B cell (primary cell): ENCODE measurements at regions not wholly inside any gene's neighbourhood (a gene's known extent, or its start where the extent isn't known, plus 50 kb on each side); places are given as distances from the start of the nearest gene placed in this dataset.

Experiments used
- ATAC-seq: fragments of 200-7000 bp; cut with Tn5 transposase; one replicate; pipeline ENCODE4 v1.10.0; 2021; ENCODE audit warnings: low read depth, mild to moderate bottlenecking, moderate number of reproducible peaks, moderate library complexity
- CTCF ChIA-PET: fragments of 350-600 bp; sonication (Branson Sonifier 250); formaldehyde crosslinking; loops from one replicate; lab custom pipeline; 2021; ENCODE audit warnings: antibody characterized with exemption, inconsistent platforms; lab: Charles Lee
- POLR2A ChIA-PET: fragments of 350-600 bp; sonication (Branson Sonifier 250); formaldehyde crosslinking; loops from one replicate; lab custom pipeline; 2021; ENCODE audit warnings: antibody characterized with exemption; lab: Charles Lee
- DNase-seq: peaks from one replicate; pipeline ENCODE4 v3.0.0; 2013
- H2AFZ ChIP-seq: 2 replicates; pipeline ENCODE4 v1.6.1; 2012; ENCODE audit warnings: mild to moderate bottlenecking, low read depth, low read length; ENCODE audit not compliant: insufficient read depth, poor library complexity, severe bottlenecking
- H3K27ac ChIP-seq, 2 donors: 1 replicate in 1 of 2; 2 replicates in 1 of 2; pipeline ENCODE4 v1.5.1; 2012 to 2013; ENCODE audit warnings: low read length in 2 of 2, mild to moderate bottlenecking in 2 of 2, moderate library complexity in 1 of 2
- H3K27me3 ChIP-seq, 4 experiments: fragments of 200-600 bp in 1 of 4; sonication (generic) in 1 of 4; replicated peaks in 1 of 4; 1 replicate in 2 of 4; 2 replicates in 2 of 4; pipeline versions ENCODE4 v1.6.1 to v1.7.0; 2013 to 2016; ENCODE audit warnings: low read length in 3 of 4, mild to moderate bottlenecking in 2 of 4, mixed read lengths in 1 of 4, moderate library complexity in 1 of 4; ENCODE audit not compliant: insufficient read depth in 4 of 4, control insufficient read depth in 3 of 4; ENCODE audit errors: control extremely low read depth in 1 of 4
- H3K36me3 ChIP-seq, 2 experiments: replicated peaks in 1 of 2; 1 replicate in 1 of 2; 2 replicates in 1 of 2; pipeline versions ENCODE4 v1.6.1 to v1.7.1; 2013; ENCODE audit warnings: low read length in 1 of 2; ENCODE audit not compliant: insufficient read depth in 2 of 2, control insufficient read depth in 1 of 2; ENCODE audit errors: control extremely low read depth in 1 of 2, extremely low read depth in 1 of 2
- H3K4me1 ChIP-seq, 2 donors: fragments of 200-600 bp in 1 of 2; sonication (generic) in 1 of 2; 1 replicate in 1 of 2; 2 replicates in 1 of 2; pipeline versions ENCODE4 v1.5.1 to v1.6.1; 2013 to 2017; ENCODE audit warnings: low read length in 2 of 2; ENCODE audit not compliant: control insufficient read depth in 2 of 2, insufficient read depth in 2 of 2
- H3K4me2 ChIP-seq: replicated peaks from 2 replicates; pipeline ENCODE3; 2012; ENCODE audit warnings: mild to moderate bottlenecking, low read depth, low read length; ENCODE audit not compliant: poor library complexity, severe bottlenecking
- H3K4me3 ChIP-seq, 5 experiments: fragments of 200-600 bp in 1 of 5; sonication (generic) in 1 of 5; 1 replicate in 3 of 5; 2 replicates in 2 of 5; pipeline versions ENCODE4 v1.5.1 to v1.7.0; 2011 to 2016; ENCODE audit warnings: low read length in 4 of 5, mild to moderate bottlenecking in 4 of 5, low read depth in 2 of 5, control low read depth in 1 of 5, moderate library complexity in 1 of 5; ENCODE audit not compliant: insufficient read depth in 1 of 5; ENCODE audit errors: control extremely low read depth in 1 of 5, extremely low read depth in 1 of 5
- H3K79me2 ChIP-seq: fragments of 200-600 bp; sonication (generic); one replicate; pipeline ENCODE4 v1.6.0; 2016; ENCODE audit warnings: low read length; ENCODE audit not compliant: control insufficient read depth, insufficient read depth
- H3K9ac ChIP-seq: fragments of 200-600 bp; sonication (generic); 2 replicates; pipeline ENCODE4 v1.6.1; 2017; ENCODE audit warnings: mild to moderate bottlenecking, low read length, moderate library complexity
- H3K9me3 ChIP-seq, 3 donors: one replicate each; pipeline versions ENCODE4 v1.6.1 to v1.7.1; 2013; ENCODE audit warnings: low read length in 2 of 3; ENCODE audit not compliant: control insufficient read depth in 2 of 3, insufficient read depth in 1 of 3; ENCODE audit errors: control extremely low read depth in 1 of 3
- H4K20me1 ChIP-seq: 2 replicates; pipeline ENCODE4 v1.6.0; 2012; ENCODE audit warnings: mild to moderate bottlenecking, low read length; ENCODE audit not compliant: insufficient read depth, control insufficient read depth, poor library complexity, severe bottlenecking
- H3K27ac Mint-ChIP-seq: one replicate; pipeline ENCODE4 v1.8.0; 2021; ENCODE audit warnings: mixed read lengths
- H3K27me3 Mint-ChIP-seq: one replicate; pipeline ENCODE4 v1.8.0; 2021; ENCODE audit warnings: mixed read lengths
- H3K4me1 Mint-ChIP-seq: one replicate; pipeline ENCODE4 v1.8.0; 2021; ENCODE audit warnings: mixed read lengths
- H3K4me3 Mint-ChIP-seq: one replicate; pipeline ENCODE4 v1.8.0; 2021; ENCODE audit warnings: mixed read lengths
- H3K9me3 Mint-ChIP-seq: one replicate; pipeline ENCODE4 v1.8.0; 2022; ENCODE audit warnings: mixed read lengths; ENCODE audit not compliant: insufficient read depth
- CTCF ChIP-seq: fragments of 200-600 bp; IDR thresholded peaks from one replicate; pipeline ENCODE4 v1.8.0; 2022; ENCODE audit warnings: antibody characterized with exemption, mild to moderate bottlenecking
- EZH2 ChIP-seq: IDR thresholded peaks from 2 replicates; pipeline ENCODE4 v1.6.1; 2012; ENCODE audit warnings: borderline replicate concordance, low read depth, mild to moderate bottlenecking, moderate library complexity, low read length; ENCODE audit not compliant: insufficient read depth, poor library complexity, severe bottlenecking
- WGBS: methylation state at CpG from one replicate; pipeline ENCODE4 v1.1.5; 2013; ENCODE audit warnings: missing lambda C conversion rate; ENCODE audit not compliant: insufficient coverage; 5-methylcytosine and 5-hydroxymethylcytosine counted together
- intact Hi-C: fragments of 100-400 bp; cut with micrococcal nuclease; formaldehyde crosslinking; loops from one replicate; pipeline ENCODE4 v1.10.0; 2022

DNA sequence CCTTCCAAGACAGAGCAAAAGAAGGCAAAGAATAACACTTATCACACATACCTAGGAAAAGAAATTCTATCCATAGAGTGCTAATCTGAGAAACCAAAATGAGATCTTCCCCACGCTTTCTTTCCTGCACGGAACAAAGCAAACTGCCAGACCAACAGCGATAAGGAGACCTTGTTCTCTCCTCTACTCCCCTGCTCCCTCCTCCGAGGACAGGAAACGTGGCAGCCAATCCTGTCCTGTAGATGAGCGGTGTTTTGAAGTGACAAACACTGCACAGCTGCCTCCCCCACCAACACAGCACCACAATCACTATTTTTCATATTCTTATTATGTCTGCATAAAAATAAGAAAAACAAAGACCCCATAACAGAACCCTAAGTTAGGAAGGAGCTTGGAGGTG, 113.9 kb upstream of the IRS2 start:
- H3K9me3 ChIP-seq = no peaks in the 10 kb centered on the region
- DNase-seq (no peak), ATAC-seq (no peak)
- H3K9me3 Mint-ChIP-seq = no peaks in the 10 kb centered on the region
- H3K4me1 Mint-ChIP-seq = no peaks in the 10 kb centered on the region
- no peak overlapping the region for H2AFZ ChIP-seq
- no peak overlapping the region for H3K4me3 Mint-ChIP-seq
- no peak overlapping the region for H3K9ac ChIP-seq
- H3K79me2 ChIP-seq = no peaks in the 10 kb centered on the region
- H3K36me3 ChIP-seq = no peaks in the 10 kb centered on the region
- H4K20me1 ChIP-seq = no peaks in the 10 kb centered on the region
- H3K27ac ChIP-seq = no peak overlapping the region
- 0% methylated on average over 3 of the region's 6 CpGs for WGBS
- no peaks in the 10 kb centered on the region for H3K27me3 ChIP-seq
- intact Hi-C loops = no loop called here
- no peaks in the 10 kb centered on the region for H3K27me3 Mint-ChIP-seq
- ChIA-PET POLR2A (no interaction called here), CTCF (no interaction called here)
- H3K4me2 ChIP-seq = no peak overlapping the region
- H3K27ac Mint-ChIP-seq = no peak overlapping the region
- H3K4me3 ChIP-seq = no peak overlapping the region
- no peaks in the 10 kb centered on the region for H3K4me1 ChIP-seq
- TF ChIP-seq EZH2 (no peak), CTCF (no peak)

GRCh38 chr13:109899748-109900147, 113.4 kb upstream of the IRS2 start:
- TF ChIP-seq EZH2 = no peak
- no peak for TF ChIP-seq CTCF
- no peak for ATAC-seq

More at GRCh38 chr13:109899748-109900147, 113.4 kb upstream of the IRS2 start:
- 93% methylated on average over 2 of the region's 3 CpGs for WGBS
- Mint-ChIP-seq H3K4me1 (no peaks in the 10 kb centered on the region), H3K27me3 (no peaks in the 10 kb centered on the region), H3K27ac (no peak overlapping the region), H3K4me3 (no peak overlapping the region), H3K9me3 (no peaks in the 10 kb centered on the region)
- no peak overlapping the region for H2AFZ ChIP-seq
- intact Hi-C loops = no loop called here
- no peaks in the 10 kb centered on the region for H3K4me1 ChIP-seq
- H3K27me3 ChIP-seq = no peaks in the 10 kb centered on the region
- no peaks in the 10 kb centered on the region for H3K36me3 ChIP-seq
- H3K4me2 ChIP-seq = no peak overlapping the region
- DNase-seq = no peak
- H3K9ac ChIP-seq = no peak overlapping the region
- no peaks in the 10 kb centered on the region for H3K9me3 ChIP-seq
- ChIA-PET CTCF (no interaction called here), POLR2A (no interaction called here)
- no peak overlapping the region for H3K27ac ChIP-seq
- no peaks in the 10 kb centered on the region for H4K20me1 ChIP-seq
- H3K79me2 ChIP-seq = no peaks in the 10 kb centered on the region
- no peak overlapping the region for H3K4me3 ChIP-seq
